ENCODE measurements at regions not wholly inside any gene's neighbourhood (a gene's known extent, or its start where the extent isn't known, plus 50 kb on each side); places are given as distances from the start of the nearest gene placed in this dataset.
"Not testable (repeated sequence)": the region's sequence is repeated elsewhere in the genome, so short reads cannot be mapped to it uniquely, and the experiment has no call there.

DNA sequence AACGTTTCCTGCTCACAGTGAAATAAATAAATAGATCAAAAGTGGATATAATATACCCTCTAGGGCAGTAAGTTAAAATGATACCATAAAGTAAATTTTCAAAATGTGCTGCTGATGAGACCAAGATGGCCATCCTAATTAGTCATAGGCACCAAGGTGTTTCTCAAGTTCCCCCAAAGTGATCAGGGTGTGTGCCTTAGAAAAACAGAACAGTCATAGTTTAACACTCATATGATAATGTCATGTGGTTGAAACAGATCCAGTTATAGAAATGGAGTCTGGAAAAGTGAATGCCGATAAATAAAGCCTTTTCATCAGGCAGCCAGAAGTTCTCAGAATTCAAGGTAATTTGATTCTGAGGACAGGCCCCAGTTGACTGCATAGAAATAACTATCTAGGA, 161.5 kb upstream of the CDKN2B start:
- no peak for FAIRE-seq

GRCh38 chr9:22170990-22171670, 162.0 kb upstream of the CDKN2B start:
- no peak for FAIRE-seq

- FAIRE-seq = no peak
These were observed 162.6 kb upstream of the CDKN2B start for GRCh38 chr9:22171691-22172090.

- FAIRE-seq = no peak
These were observed 164.8 kb upstream of the CDKN2B start for GRCh38 chr9:22173908-22174307.

DNA sequence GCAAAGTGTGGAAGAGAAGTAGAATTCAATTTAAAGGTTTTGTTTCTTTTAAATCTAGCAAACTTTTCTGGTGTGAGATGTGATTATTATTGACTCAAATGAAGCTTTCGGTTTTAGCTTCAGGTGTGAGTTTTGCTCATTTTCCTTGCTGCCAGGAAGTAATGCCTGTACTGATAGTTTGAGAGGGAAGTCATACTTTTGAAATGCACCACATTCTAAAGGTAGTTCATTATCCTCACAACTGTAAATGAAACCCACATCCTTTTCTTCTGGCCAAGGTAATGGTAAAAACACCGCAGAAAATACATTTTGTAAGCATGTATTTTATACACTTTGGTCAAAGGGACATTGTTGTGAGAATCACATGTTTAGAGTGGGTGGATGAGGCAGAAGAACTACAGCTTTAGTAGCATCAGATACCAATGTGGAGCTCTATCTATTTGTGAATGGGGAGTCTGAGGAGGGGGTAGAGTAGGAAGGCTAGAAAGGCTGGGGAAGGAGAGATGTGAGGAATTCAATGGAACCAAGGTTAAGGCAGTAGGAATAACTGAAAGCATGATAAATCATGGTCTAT, 167.0 kb upstream of the CDKN2B start:
- FAIRE-seq = no peak

DNA sequence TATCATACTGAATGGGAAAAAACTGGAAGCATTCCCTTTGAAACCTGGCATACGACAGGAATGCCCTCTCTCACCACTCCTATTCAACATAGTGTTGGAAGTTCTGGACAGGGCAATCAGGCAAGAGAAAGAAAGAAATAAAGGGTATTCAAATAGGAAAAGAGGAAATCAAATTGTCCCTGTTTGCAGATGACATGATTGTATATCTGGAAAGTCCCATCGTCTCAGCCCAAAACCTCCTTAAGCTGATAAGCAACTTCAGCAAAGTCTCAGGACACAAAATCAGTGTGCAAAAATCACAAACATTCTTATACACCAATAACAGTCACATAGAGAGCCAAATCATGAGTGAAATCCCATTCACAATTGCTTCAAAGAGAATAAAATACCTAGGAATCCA, 171.9 kb upstream of the CDKN2B start:
- FAIRE-seq = not testable (repeated sequence)

DNA sequence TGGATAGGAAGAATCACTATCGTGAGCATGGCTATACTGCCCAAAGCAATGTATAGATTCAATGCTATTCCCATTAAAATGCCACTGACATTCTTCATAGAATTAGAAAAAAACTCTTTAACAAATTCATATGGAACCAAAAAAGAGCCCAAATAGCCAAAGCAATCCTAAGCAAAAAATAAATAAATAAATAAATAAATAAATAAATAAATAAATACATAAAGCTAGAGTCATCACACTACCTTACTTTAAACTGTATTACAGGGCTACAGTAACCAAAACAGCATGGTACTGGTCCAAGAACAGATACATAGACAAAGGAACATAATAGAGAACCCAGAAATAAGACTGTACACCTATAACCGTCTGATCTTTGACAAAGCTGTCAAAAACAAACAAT, 180.4 kb upstream of the CDKN2B start:
- FAIRE-seq = no peak

- not testable (repeated sequence) for FAIRE-seq
These were observed 187.9 kb upstream of the CDKN2B start for GRCh38 chr9:22197000-22197399.

GRCh38 chr9:22198681-22199080, 189.6 kb upstream of the CDKN2B start:
- no peak for FAIRE-seq

GRCh38 chr9:22201256-22201655, 192.2 kb upstream of the CDKN2B start:
- no peak for FAIRE-seq

DNA sequence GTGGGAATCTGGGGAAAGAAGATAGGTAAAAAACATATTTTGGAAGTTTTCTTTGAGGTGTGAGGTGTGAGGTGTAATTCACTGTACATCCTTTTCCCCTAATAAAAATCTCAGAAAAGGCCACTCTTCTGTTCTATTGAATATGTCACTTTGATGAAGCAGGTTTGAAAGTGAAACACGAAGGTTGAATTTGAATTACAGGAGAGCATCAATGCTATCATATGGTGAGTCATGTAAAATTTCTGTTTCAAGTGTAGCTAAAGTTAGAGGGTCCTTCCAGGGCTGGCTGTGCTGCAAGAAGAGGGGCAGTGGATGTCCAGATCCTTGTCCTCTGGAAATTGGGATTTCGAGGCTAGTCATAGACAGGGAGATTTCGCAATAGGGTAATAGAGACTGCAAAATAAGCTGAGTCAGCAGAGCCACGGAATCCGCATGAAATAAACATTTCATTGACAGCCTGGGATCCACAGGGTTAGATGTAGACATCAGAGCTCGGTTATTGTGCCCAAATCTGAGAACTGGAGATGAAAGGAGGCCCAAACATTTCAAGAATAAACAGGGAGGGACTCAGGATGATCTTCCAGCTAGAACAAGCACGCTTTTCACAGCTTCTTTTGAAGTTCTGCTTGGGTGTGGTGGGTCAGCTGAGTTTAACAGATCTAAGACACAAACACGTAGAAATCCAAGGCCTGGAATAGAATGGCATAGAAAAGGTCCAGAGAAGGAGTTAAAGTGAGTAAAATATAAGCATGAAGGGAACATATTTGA, 194.4 kb upstream of the CDKN2B start:
- FAIRE-seq = no peak

DNA sequence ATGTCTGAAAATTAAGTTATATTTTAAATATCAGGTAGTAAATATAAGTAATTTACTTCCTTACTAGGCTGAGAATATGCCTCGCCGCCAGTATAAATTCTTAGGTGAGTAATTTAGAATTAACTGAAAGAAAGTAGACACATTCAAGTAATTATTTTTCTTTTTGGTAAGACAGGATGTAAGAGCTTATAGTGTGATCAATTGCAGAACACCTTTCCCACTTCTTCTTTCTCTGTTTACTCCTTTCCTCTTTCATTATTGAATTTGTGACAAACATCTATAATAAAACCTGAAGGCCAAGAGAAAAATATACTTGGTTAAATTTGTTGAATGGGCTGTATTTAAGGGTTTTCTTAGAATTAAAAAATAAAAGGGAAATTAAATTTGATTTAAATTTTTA, 195.1 kb upstream of the CDKN2B start:
- no peak for FAIRE-seq

- FAIRE-seq = no peak
These were observed 197.7 kb upstream of the CDKN2B start for GRCh38 chr9:22206833-22207232.

DNA sequence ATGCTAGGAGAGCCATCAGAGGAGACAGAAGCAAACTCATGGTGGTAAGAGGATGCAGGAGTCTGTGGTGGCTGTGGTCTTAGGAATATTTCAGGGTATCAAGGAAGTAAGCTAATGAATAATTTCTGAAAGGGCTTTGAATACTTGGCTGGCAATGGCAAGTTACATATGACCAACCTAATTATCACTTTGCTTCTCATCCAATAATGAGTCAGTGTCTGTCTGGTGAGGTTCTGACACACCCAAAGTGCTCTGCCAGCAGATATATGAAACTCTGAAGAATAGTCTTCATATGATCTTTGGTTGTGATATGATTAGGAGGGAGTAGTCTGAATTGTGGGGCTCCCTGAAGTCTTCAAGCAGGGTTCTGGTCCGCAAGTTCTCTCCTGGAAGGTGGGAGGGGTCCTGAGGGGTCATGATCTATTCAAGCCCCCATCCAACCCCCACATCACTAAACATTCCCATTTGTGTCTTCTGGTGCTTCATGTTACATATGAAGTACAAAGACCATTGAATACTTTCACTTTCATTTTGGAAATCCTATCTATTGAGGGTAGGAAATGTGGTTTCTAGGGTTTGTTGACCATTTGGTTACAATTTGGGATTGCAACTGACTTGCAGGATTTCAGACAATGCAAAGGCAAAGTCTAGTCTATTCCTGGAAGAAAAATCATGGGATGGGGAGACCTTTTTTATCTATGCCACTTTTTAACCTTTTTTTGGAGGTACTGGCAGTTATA, 199.9 kb upstream of the CDKN2B start:
- FAIRE-seq = no peak

GRCh38 chr9:22210262-22210661, 201.2 kb upstream of the CDKN2B start:
- FAIRE-seq = no peak

GRCh38 chr9:22210936-22211335, 201.8 kb upstream of the CDKN2B start:
- no peak for FAIRE-seq

DNA sequence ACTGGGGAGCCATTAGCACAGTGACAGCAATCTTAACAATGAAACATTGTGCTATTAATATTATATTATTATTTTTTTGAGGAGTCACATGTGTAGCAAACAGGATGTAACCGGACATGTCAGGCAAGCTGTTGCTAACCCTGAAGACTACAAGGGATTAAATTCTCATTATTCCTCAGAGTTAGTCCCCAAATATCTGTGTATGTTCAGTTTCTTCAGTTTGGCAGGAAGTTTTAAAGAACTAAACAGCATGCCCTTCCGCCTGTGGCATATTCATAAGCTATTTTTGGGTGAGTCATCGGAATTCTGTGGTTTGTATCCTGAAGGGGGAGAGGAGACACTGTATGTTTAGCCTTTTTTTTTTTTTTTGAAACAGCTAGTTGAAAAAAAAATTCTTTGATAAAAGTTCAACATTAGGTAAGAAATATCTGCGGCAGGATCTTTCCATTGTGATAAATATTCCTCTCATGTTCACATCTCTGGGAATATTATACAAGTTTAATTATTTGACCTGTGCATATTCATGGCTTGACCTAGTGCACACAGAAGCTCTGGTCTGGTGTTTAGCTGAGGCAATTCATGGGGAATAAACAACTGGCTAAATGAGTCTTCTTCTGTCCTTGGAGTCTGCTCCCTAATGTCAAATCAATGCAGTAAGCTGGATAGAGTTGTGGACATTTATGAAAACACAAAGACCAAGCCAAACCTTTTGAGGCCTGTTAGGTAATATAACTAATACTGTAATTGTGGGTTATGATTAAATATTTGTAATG, 202.7 kb upstream of the CDKN2B start:
- no peak for FAIRE-seq

- FAIRE-seq = no peak
These were observed 204.9 kb upstream of the CDKN2B start for GRCh38 chr9:22214021-22214420.

DNA sequence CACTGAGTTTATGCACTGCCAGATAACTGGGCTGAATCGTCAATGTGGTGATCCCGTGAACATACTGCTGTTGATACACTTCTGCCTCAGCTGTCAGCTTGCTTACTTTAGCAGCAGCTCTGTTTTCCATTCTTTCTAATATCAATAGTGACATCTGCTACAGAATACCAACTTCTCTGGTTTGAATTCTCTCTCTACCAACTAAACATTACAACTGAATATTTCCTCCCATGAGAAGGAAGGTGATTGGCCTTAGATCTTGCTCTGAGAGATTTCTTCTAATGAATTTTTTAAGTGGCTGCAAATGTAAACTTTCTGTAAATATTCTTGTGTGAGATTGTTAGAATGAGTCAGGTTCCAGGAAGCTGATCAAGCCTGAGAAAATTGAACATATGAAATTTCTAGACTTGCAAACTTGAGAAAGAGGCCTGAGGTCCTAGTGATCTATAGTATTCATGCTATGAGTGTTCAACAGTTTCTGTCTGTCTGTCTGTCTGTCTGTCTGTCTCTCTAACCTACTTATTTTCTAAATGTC, 205.5 kb upstream of the CDKN2B start:
- no peak for FAIRE-seq

GRCh38 chr9:22215521-22215920, 206.4 kb upstream of the CDKN2B start:
- no peak for FAIRE-seq

- FAIRE-seq = no peak
These were observed 207.6 kb upstream of the CDKN2B start for GRCh38 chr9:22216730-22217172.

DNA sequence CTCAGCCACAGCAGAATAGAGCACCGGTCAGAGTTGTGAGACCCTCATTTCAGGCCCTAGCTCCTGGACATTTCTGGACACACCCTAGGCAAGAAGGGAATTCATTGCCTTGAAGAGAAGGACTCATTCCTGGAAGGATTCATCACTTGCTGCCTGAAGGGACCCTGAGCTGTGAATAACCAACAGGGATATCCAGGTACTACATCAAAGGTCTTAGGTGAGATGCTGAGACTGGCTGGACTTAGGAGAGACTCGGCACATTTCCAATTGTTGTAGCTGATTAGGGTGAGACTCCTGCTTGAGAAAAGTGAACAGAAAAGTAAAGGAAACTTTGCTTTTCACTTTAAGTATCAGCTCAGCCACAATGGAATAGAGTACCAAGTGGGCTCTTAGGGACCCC, 208.1 kb upstream of the CDKN2B start:
- no peak for FAIRE-seq

Measured in colon (tissue), 2 donors.